Body of pancreas (tissue), 4 donors: ENCODE measurements at regions not wholly inside any gene's neighbourhood (a gene's known extent, or its start where the extent isn't known, plus 50 kb on each side); places are given as distances from the start of the nearest gene placed in this dataset.

Experiments used
- ATAC-seq: fragments of 150-250 bp; one replicate; pipeline ENCODE4 v1.9.1; 2016
- DNase-seq, 4 donors: peaks; one replicate each; pipeline ENCODE4 v3.0.0-alpha.2; 2019
- H3K27ac ChIP-seq, 4 donors: fragments of 200-600 bp; sonication (generic); 1 replicate in 3 of 4; 2 replicates in 1 of 4; pipeline versions ENCODE4 v1.5.1 to v1.6.1; 2016 to 2019; ENCODE audit warnings: mild to moderate bottlenecking in 1 of 4, mixed read lengths in 1 of 4, moderate library complexity in 1 of 4
- H3K27me3 ChIP-seq, 2 donors: fragments of 200-600 bp; sonication (generic); one replicate each; pipeline ENCODE4 v1.6.0; 2016; ENCODE audit warnings: mild to moderate bottlenecking in 1 of 2
- H3K36me3 ChIP-seq, 2 donors: fragments of 200-600 bp; sonication (generic); replicated peaks in 1 of 2; 2 replicates each; pipeline ENCODE4 v1.5.1; 2016; ENCODE audit warnings: low read depth in 2 of 2; ENCODE audit not compliant: insufficient read depth in 1 of 2
- H3K4me1 ChIP-seq: fragments of 200-600 bp; sonication (generic); one replicate; pipeline ENCODE4 v1.6.0; 2016
- H3K4me3 ChIP-seq, 2 donors: fragments of 200-600 bp; sonication (generic); 1 replicate in 1 of 2; 2 replicates in 1 of 2; pipeline ENCODE4 v1.5.1; 2016 to 2019
- H3K9me3 ChIP-seq, 3 donors: fragments of 200-600 bp; sonication (generic); 1 replicate in 2 of 3; 2 replicates in 1 of 3; pipeline ENCODE4 v1.5.1; 2016
- POLR2A ChIP-seq, 3 donors: fragments of 450-650 bp; IDR thresholded peaks; one replicate each; pipeline ENCODE4 v1.6.1; 2016; ENCODE audit warnings: antibody characterized with exemption in 3 of 3, mild to moderate bottlenecking in 2 of 3
- WGBS, 2 donors: methylation state at CpG; one replicate each; pipeline ENCODE4 v1.1.5; 2017; 5-methylcytosine and 5-hydroxymethylcytosine counted together
- intact Hi-C: fragments of 100-400 bp; cut with DNase I; formaldehyde crosslinking; loops from one replicate; pipeline ENCODE4 v1.15.1; 2023
- TF ChIP-seq, protein P1 (sequence below), 7 experiments: fragments of 450-650 bp in 4 of 7; fragments of 200-600 bp in 3 of 7; sonication (generic) in 3 of 7; IDR thresholded peaks; one replicate each; pipeline ENCODE4 v1.5.1; 2016 to 2019; ENCODE audit warnings: antibody characterized with exemption in 7 of 7

DNA sequence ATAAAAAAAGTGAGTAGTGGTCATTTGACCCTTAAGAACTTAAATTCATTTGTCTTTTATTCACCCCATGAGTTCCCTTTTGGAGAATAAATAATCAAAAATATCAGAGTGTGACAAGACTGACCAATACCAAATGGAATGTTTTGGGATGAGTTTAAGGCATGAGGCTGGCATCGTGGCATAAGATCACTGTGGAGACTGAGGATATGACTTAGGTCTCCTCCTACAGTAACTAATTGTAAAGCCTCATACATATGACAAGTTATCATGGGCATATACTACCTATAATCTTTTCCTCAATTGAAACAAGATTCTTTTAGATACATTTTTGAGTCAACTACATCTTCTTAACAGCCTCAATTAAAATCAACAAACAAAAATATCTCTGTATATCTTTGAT lies 782.0 kb downstream of the SLITRK1 start:
- WGBS, 2 donors = 70 to 75% methylated on average over 1 of the region's 1 CpG
- no peak for DNase-seq
- H3K27ac ChIP-seq = no peak overlapping the region
- intact Hi-C loops = no loop called here
- no peaks in the 10 kb centered on the region for H3K27me3 ChIP-seq
- no peak for TF ChIP-seq POLR2A (IDR thresholded peaks at IDR 0.05)
- TF ChIP-seq, protein P1, sequence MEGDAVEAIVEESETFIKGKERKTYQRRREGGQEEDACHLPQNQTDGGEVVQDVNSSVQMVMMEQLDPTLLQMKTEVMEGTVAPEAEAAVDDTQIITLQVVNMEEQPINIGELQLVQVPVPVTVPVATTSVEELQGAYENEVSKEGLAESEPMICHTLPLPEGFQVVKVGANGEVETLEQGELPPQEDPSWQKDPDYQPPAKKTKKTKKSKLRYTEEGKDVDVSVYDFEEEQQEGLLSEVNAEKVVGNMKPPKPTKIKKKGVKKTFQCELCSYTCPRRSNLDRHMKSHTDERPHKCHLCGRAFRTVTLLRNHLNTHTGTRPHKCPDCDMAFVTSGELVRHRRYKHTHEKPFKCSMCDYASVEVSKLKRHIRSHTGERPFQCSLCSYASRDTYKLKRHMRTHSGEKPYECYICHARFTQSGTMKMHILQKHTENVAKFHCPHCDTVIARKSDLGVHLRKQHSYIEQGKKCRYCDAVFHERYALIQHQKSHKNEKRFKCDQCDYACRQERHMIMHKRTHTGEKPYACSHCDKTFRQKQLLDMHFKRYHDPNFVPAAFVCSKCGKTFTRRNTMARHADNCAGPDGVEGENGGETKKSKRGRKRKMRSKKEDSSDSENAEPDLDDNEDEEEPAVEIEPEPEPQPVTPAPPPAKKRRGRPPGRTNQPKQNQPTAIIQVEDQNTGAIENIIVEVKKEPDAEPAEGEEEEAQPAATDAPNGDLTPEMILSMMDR (IDR thresholded peaks at IDR 0.05) = no peak
- H3K4me1 ChIP-seq = no peaks in the 10 kb centered on the region
- no peaks in the 10 kb centered on the region for H3K36me3 ChIP-seq
- no peak overlapping the region for H3K4me3 ChIP-seq
- ATAC-seq = no peak
- no peaks in the 10 kb centered on the region for H3K9me3 ChIP-seq

DNA sequence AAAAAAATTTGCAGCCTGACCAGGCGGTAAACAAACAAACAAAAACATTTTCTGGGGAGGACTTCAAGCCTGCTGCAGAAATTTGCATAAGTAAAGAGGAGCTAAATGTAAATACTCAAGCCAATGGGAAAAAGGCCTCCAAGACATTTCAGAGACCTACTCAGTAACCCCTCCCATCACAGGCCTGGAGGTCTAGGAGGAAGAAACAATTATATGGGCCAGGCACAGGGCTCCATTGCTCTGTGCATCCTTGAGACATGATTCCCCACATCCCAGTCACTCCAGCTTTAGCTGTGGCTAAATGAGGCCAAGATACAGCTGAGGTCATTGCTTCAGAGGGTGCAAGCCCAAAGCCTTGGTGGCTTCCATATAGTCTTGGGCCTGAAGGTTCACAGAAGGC lies 793.4 kb downstream of the SLITRK1 start:
- Histone ChIP-seq H3K27me3 (no peaks in the 10 kb centered on the region), H3K4me3 (no peak overlapping the region), H3K9me3 (peaks cover 0 to 3% (median 0%) of the 10 kb centered on the region in 3 donors), H3K36me3 (no peaks in the 10 kb centered on the region), H3K27ac (no peak overlapping the region), H3K4me1 (no peaks in the 10 kb centered on the region)
- 26 to 88% methylated on average over 1 of the region's 1 CpG for WGBS, 2 donors
- intact Hi-C loops = no loop called here
- DNase-seq (no peak), ATAC-seq (no peak)
- TF ChIP-seq POLR2A (IDR thresholded peaks at IDR 0.05) = no peak
- TF ChIP-seq, protein P1 (IDR thresholded peaks at IDR 0.05) = no peak

DNA sequence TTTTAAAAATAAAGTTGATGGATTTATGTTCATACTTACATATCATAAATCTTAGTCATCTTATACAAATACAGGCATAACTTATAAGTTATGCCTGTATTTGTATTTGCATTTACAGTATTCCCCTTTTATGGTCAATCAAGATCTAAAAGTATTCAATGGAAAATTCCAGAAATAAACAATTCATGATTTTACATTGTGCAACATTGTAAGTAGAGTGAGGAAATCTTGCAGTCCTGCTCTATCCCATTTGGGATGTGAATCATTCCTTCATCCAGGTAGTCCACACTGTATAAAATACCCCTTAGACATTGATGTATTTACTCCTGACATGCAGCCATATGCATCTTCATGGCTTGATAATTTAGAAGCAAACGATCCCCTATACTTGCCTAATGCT lies 795.3 kb downstream of the SLITRK1 start:
- Histone ChIP-seq H3K27me3 (no peaks in the 10 kb centered on the region), H3K9me3 (peaks cover 0 to 3% (median 0%) of the 10 kb centered on the region in 3 donors), H3K36me3 (no peaks in the 10 kb centered on the region), H3K4me3 (no peak overlapping the region), H3K27ac (no peak overlapping the region), H3K4me1 (no peaks in the 10 kb centered on the region)
- intact Hi-C loops = no loop called here
- 89 to 90% methylated on average over 1 of the region's 1 CpG for WGBS, 2 donors
- TF ChIP-seq, protein P1 (IDR thresholded peaks at IDR 0.05) = no peak
- no peak for TF ChIP-seq POLR2A (IDR thresholded peaks at IDR 0.05)
- no peak for ATAC-seq
- no peak for DNase-seq

DNA sequence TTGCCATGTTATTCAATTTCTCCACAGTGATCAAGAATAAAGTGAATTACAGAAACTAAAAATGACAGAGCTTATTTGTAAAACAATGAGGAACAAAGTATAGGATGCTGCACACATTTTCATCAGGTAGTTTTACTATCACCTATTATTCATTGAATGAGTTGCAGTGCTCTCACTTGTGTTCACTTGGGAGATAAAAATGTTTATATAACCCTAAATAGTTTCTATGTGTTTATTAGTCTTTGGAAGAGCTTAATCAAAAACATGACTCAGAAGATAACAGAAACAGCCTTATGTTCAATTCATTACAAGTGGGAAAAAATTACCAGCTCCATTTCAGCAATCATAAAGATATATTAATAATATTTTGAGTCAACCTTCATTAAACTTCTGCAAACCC lies 796.2 kb downstream of the SLITRK1 start:
- DNase-seq (no peak), ATAC-seq (no peak)
- intact Hi-C loops = no loop called here
- Histone ChIP-seq H3K27me3 (no peaks in the 10 kb centered on the region), H3K27ac (no peak overlapping the region), H3K4me3 (no peak overlapping the region), H3K4me1 (no peaks in the 10 kb centered on the region), H3K36me3 (no peaks in the 10 kb centered on the region), H3K9me3 (peaks cover 0 to 3% (median 0%) of the 10 kb centered on the region in 3 donors)
- no peak for TF ChIP-seq POLR2A (IDR thresholded peaks at IDR 0.05)
- TF ChIP-seq, protein P1 (IDR thresholded peaks at IDR 0.05) = no peak

DNA sequence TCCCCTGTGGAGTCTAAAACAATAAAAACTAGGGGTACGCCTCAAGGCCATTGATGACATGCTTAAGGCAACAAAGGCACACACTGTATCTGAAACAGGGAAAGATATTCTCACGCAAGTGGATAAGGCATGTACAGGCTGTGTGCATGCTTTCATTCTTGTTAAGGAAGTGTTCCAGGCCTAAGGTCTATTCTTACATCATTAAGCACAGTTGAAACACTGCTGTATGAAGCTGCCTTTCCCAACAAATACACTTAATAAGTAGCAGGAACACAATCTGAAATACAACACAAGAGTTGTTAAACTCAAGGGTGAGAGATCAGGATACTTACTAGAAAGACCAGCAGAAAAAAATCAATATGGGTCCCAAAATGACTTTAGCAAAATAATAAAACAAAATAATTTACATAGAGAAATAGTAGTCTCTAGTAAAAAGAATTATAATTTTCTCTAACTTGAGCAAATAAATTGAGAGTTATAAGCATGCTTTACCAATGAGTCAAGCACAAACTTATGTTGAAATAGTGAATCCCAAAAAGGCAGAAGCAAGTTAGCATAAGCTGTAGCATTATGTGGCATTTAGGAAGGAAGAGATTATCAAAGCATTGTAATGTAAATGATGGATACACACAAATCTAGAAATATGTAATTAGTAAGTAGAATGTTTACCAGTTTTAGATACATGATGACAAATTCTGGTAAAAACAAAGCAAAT lies 796.9 kb downstream of the SLITRK1 start:
- DNase-seq (no peak), ATAC-seq (no peak)
- H3K9me3 ChIP-seq = peaks cover 0 to 3% (median 0%) of the 10 kb centered on the region in 3 donors
- H3K27me3 ChIP-seq = no peaks in the 10 kb centered on the region
- no peak for TF ChIP-seq POLR2A (IDR thresholded peaks at IDR 0.05)
- TF ChIP-seq, protein P1 (IDR thresholded peaks at IDR 0.05) = no peak
- no peak overlapping the region for H3K4me3 ChIP-seq
- intact Hi-C loops = no loop called here
- no peaks in the 10 kb centered on the region for H3K4me1 ChIP-seq
- 72 to 83% methylated on average over 2 of the region's 2 CpGs for whole genome bisulfite sequencing, 2 donors
- H3K36me3 ChIP-seq = no peaks in the 10 kb centered on the region
- no peak overlapping the region for H3K27ac ChIP-seq
